Gastroesophageal sphincter (tissue), 3 donors: ENCODE measurements at regions not wholly inside any gene's neighbourhood (a gene's known extent, or its start where the extent isn't known, plus 50 kb on each side); places are given as distances from the start of the nearest gene placed in this dataset.
"Not testable (repeated sequence)": the region's sequence is repeated elsewhere in the genome, so short reads cannot be mapped to it uniquely, and the experiment has no call there.

Source experiments
- EP300 ChIP-seq: sonication (generic); formaldehyde crosslinking; IDR thresholded peaks from one replicate; pipeline ENCODE4 v1.6.1; 2017; ENCODE audit warnings: antibody characterized with exemption, mild to moderate bottlenecking
- TF ChIP-seq, protein P1 (sequence below), 4 experiments: fragments of 200-600 bp in 2 of 4; fragments of 450-650 bp in 2 of 4; sonication (generic) in 1 of 4; IDR thresholded peaks; one replicate each; pipeline ENCODE4 v1.5.1; 2017 to 2019; ENCODE audit warnings: antibody characterized with exemption in 4 of 4, mild to moderate bottlenecking in 2 of 4, moderate library complexity in 2 of 4

- TF ChIP-seq EP300: not testable (repeated sequence)
- TF ChIP-seq, protein P1, sequence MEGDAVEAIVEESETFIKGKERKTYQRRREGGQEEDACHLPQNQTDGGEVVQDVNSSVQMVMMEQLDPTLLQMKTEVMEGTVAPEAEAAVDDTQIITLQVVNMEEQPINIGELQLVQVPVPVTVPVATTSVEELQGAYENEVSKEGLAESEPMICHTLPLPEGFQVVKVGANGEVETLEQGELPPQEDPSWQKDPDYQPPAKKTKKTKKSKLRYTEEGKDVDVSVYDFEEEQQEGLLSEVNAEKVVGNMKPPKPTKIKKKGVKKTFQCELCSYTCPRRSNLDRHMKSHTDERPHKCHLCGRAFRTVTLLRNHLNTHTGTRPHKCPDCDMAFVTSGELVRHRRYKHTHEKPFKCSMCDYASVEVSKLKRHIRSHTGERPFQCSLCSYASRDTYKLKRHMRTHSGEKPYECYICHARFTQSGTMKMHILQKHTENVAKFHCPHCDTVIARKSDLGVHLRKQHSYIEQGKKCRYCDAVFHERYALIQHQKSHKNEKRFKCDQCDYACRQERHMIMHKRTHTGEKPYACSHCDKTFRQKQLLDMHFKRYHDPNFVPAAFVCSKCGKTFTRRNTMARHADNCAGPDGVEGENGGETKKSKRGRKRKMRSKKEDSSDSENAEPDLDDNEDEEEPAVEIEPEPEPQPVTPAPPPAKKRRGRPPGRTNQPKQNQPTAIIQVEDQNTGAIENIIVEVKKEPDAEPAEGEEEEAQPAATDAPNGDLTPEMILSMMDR (IDR thresholded peaks at IDR 0.05): not testable (repeated sequence)
These were observed 381.7 kb upstream of the ISX start for GRCh38 chr22:34684278-34684677.
